Gastrocnemius medialis (tissue), 4 donors: ENCODE measurements at regions not wholly inside any gene's neighbourhood (a gene's known extent, or its start where the extent isn't known, plus 50 kb on each side); places are given as distances from the start of the nearest gene placed in this dataset.

Source experiments
- CTCF ChIP-seq, 5 experiments: fragments of 450-650 bp in 3 of 5; fragments of 200-600 bp in 2 of 5; sonication (generic) in 2 of 5; IDR thresholded peaks in 4 of 5; conservative IDR thresholded peaks in 1 of 5; 1 replicate in 4 of 5; 2 replicates in 1 of 5; pipeline ENCODE4 v1.5.1; 2016 to 2019; ENCODE audit warnings: antibody characterized with exemption in 5 of 5, mild to moderate bottlenecking in 3 of 5, moderate library complexity in 3 of 5
- POLR2A ChIP-seq, 2 donors: fragments of 450-650 bp; IDR thresholded peaks; one replicate each; pipeline ENCODE4 v1.6.1; 2017; ENCODE audit warnings: antibody characterized with exemption in 2 of 2, mild to moderate bottlenecking in 2 of 2, moderate library complexity in 2 of 2

GRCh38 chr6:95803889-95804288 is 211.9 kb upstream of the FUT9 start:
- TF ChIP-seq CTCF (IDR thresholded peaks at IDR 0.05 in 4 of 5, conservative IDR thresholded peaks at IDR 0.05 in 1 of 5), result no peak
- TF ChIP-seq POLR2A (IDR thresholded peaks at IDR 0.05), result no peak
